Vagina (tissue), 2 donors: ENCODE measurements at regions not wholly inside any gene's neighbourhood (a gene's known extent, or its start where the extent isn't known, plus 50 kb on each side); places are given as distances from the start of the nearest gene placed in this dataset.
"Not testable (repeated sequence)": the region's sequence is repeated elsewhere in the genome, so short reads cannot be mapped to it uniquely, and the experiment has no call there.

Source experiments
- CTCF ChIP-seq, 3 experiments: fragments of 450-650 bp in 2 of 3; fragments of 200-600 bp in 1 of 3; sonication (generic) in 1 of 3; IDR thresholded peaks; one replicate each; pipeline ENCODE4 v1.5.1; 2017 to 2019; ENCODE audit warnings: antibody characterized with exemption in 3 of 3, mild to moderate bottlenecking in 2 of 3, moderate library complexity in 2 of 3
- POLR2A ChIP-seq, 2 donors: fragments of 450-650 bp; IDR thresholded peaks; one replicate each; pipeline ENCODE4 v1.6.1; 2017; ENCODE audit warnings: antibody characterized with exemption in 2 of 2, mild to moderate bottlenecking in 2 of 2, moderate library complexity in 2 of 2

- not testable (repeated sequence) for TF ChIP-seq CTCF, POLR2A (IDR thresholded peaks at IDR 0.05)
Measured at GRCh38 chr7:86983654-86984053, 75.8 kb downstream of the ELAPOR2 start.
